HG03571 (cell line): ENCODE measurements at regions not wholly inside any gene's neighbourhood (a gene's known extent, or its start where the extent isn't known, plus 50 kb on each side); places are given as distances from the start of the nearest gene placed in this dataset.
"Not testable (repeated sequence)": the region's sequence is repeated elsewhere in the genome, so short reads cannot be mapped to it uniquely, and the experiment has no call there.

Experiments used
- ATAC-seq: cut with Tn5 transposase; IDR thresholded peaks from one replicate; pipeline ENCODE4 v1.9.1; 2021; ENCODE audit not compliant: unreplicated experiment

DNA sequence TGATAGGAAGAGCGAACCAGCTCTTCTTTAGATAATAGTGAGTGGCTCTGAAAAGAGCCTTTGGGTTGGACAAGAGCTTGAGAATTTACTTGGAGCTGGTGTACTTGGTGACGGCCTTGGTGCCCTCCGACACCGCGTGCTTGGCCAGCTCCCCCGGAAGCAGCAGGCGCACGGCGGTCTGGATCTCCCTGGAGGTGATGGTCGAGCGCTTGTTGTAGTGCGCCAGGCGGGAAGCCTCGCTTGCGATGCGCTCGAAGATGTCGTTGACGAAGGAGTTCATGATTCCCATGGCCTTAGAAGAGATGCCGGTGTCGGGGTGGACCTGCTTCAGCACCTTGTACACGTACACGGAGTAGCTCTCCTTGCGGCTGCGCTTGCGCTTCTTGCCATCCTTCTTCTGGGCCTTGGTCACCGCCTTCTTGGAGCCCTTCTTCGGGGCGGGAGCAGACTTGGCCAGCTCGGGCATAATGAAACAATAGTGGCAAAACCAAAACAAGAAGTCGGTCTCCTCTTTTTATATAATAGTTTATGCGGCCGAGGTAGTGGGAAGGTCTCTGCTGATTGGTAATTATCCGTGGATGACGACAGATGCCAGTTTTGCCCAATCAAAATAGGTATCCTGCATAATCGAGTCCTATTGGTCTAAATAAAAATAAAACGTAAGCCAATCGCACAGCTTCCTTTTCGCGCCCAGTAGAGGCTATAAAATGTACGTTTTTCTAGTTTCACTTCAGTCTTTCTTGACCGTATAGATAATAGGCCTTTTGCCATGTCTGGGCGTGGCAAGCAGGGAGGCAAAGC lies 104.6 kb downstream of the OR2B2 start:
- ATAC-seq = peak; percentile 61

DNA sequence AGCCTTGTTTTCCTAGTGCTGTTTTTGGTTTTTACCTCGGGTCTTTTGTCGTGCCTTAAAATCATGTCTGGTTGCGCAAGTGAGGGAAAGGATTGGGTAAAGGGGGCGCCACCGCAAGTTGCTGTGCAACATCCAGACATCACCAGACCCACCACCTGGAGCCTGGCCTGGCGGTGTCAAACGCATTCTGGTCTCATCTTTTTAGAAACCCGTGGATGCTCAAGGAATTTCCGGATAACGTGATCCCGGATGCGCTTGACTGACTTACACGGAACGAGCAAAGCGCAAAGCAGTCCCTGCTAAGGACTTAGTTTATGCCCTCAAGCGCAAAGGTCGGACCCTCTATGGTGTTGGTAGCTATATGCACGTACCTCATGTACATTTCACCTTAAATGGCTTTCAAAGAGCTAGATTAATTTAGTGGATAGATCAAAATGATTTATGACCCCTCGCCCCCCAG lies 105.2 kb downstream of the OR2B2 start:
- no peak for ATAC-seq

DNA sequence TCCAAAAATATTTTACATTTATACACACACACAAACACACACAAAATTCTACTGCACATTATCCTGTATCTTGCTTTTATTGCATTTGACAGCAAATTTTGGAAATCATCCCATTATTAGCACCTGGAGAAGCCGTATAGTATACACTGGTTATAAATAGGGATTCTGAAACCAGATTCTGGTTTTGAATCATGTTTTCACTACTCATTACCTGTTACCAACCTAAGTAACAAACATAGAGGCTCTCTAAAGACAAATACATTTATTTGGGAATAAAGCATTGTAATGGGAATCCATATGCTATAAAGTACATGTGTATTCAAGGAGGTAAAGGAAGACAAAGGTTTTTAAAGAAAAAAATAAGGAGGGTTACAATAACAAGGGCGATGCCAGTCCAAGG lies 106.8 kb downstream of the OR2B2 start:
- no peak for ATAC-seq

DNA sequence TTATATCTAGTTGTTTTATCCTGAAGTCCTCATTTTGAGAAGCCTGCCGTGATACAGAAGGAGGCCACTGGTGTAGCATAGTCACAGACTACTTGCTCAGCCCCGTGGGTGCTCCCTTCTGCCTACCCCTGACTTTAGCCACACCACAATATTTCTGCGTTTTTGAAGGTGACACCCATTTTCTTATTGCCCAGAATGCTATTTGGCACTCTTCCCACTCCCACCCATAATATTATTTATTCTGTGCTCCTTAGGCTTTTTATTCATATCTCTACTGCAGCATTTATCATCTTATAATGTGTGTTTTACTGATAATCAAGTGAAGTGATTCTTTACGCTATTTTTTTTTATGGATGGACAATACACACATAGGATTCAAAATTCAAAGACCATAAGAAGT lies 107.3 kb downstream of the OR2B2 start:
- no peak for ATAC-seq

DNA sequence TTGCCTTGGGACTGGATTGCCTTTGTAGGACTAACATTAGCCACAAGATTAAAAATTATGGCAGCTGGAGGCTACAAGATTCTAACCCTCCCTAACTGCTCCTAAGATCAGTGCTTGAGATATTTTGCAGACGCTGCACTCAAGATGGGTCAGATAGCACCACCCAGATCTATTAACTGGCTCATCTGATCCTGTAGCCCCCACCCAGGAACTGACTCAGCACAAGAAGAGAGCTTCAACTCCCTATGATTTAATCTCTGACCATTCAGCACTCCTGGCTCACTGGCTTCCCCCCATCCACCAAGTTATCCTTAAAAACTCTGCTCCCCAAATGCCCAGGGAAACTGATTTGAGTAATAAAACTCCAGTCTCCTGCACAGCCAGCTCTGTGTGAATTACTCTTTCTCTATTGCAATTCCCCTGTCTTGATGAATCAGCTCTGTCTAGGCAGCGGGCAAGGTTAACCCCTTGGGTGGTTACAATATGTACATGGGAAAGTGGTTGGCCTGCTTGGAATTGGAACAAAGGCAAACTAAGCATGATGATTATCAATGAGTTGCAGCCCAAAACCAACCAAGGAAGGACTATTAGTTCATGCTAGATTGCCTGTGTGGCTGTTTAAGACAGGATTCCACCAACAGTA lies 111.3 kb downstream of the OR2B2 start:
- no peak for ATAC-seq

DNA sequence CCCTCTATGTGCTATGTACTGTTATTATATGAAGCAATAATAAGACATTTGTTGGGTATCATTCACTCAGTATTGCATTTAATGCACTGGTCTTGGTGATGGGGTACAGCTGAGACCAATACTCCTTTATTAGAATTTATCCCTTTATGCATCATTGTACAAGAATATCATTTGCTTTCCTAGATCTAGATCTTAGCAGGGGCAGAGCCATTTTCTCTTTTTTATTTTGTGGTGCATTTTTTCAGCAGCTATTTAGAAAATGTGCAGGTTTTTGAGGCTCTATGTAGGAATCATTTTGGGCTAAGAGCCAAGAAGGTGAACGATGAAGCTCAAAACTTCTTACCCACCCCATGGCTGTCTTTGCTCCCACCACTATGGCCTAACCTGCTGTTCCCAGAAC lies 114.2 kb downstream of the OR2B2 start:
- ATAC-seq = no peak

DNA sequence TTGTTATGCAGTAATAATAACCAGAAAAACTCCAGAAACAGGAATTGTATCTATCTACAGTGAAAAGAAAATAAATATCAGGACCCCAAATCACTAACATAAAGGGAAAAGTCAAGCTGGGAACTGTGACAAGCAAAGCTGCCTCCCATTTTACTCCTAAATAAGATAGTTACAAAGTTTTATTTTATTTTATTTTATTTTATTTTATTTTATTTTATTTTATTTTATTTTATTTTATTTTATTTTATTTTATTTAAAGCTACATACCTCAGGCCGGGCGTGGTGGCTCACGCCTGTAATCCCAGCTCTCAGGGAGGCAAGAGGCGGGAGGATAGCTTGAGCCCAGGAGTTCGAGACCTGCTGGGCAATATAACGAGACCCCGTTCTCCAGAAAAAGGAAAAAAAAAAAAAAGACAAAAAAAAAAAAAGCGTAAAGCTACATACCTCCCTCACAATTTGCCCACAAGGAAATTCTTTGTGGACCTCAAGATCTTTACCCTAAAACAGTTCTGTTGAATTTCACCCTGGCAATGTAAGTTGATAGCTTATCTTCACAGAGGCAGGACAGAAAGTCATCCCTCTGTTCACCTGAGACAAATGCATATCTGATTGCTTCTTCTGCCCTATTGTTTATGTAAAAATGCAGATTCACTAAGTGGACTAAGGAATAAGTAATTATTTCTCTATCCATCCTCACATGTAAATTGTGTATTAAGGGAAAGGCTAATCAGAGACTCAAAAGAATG lies 115.3 kb downstream of the OR2B2 start:
- not testable (repeated sequence) for ATAC-seq

DNA sequence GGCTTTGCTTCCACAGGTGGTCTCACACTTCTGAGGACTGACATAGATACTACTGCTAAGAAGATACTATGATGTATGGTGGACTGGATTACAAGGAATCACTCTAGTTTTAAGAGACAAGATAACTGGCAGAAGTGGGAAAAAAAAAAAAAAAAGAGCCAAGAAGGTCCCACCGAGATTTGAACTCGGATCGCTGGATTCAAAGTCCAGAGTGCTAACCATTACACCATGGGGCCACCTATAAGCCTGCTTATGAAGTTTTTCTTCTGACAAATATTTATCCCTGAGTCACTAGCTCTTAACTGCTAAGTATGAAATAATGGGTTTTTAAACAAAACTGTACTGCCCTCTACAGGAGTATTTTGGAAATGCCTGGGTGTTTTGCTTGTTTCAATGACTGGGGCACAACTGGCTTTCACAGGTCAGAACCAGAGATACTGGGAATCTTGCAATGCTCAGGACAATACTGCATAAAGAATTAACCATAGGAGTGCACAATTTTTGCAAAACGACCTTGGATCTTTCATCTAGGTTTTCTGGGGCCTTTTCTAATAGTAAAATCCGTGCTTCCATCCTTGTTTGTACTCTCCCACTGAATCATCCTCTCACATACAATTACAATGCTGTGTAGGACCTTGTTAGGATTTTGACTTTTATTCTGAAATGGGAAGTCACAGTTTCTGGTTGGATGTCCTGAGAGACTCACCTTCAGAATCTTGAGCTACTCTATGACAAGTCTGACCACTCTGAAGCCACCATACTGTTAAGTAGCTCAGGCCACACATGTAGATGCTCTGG lies 116.3 kb downstream of the OR2B2 start:
- ATAC-seq = peak; percentile 46

DNA sequence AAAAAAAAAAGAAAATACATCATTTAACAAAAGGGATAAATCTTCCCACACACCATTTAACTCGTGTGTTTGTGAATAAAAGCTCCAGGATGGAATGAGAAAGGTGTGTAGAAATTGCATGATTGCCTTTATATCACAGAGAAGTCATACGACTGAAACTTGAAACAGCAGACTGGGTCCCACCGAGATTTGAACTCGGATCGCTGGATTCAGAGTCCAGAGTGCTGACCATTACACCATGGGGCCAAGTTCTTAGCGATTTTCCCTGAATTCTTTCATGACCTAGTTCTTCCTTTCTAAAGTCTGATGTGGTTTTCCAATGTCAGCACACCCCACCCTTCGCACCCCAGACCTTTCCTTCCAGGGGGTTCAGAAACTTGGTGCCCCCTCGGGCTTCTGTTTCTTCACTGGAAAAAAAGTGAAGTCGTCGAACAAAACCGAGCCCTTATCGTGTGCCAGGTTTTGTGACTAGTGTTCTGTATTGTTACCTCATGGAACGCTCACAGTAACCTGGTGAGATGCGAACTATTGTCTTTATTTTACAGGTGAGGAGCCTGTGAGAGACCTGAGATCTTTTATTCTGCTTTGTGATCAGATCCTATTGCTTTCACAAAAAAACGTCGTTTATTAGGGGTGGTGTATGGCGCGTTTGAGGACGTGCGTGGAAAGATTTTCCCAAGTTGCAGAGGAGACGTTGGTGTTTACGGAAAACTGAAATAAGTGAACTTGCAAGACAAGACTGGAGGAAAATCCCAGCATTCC lies 120.8 kb downstream of the OR2B2 start:
- no peak for ATAC-seq

DNA sequence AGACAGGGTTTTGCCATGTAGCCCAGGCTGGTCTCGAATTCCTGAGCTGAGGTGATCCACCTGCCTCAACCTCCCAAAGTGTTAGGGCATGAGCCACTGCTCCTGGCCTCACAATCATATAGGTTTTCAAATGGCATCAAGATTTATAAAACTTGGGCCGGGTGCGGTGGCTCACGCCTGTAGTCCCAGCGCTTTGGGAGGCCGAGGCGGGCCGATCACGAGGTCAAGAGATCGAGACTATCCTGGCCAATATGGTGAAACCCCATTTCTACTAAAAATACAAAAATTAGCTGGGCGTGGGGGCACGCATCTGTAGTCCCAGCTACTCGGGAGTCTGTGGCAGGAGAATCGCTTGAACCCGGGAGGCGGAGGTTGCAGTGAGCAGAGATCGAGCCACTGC lies 123.8 kb downstream of the OR2B2 start:
- not testable (repeated sequence) for ATAC-seq

DNA sequence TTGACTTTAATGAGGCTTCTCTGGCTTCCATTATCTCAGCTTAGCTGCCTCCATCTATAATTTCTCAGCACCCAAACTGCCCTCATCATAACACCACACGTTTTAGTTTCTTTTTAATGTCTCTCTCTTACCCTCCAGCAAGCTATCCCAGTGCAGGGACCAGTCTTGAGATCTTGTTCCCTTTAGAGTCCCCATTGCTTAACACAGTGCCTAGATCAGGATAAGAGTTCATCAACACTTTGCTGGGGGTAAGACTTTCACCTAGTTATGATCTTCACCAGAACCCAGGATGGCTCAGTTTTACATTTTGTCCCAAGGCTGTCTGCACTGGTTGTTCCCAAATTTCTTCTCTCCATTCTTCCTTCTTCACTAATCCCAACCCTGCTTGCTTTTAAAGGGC lies 126.1 kb downstream of the OR2B2 start:
- ATAC-seq = no peak

DNA sequence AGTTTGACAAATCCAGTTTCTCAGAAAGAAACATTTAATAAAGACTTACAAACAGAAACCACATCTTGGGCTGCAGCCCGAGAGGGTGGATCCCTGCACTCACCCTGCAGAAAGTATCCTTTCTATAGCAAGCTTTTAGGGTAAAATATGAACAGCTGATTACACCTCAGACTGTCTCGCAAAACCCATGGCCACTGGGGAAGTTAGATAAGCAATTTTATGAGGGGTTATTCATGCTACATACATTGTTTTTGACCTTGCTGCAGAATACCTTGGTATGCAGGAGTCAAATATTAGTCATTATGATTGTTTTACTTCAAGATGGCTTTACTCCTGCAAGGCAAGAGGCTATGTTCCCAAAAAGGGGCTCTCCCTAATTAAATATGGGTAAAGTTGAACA lies 126.9 kb downstream of the OR2B2 start:
- no peak for ATAC-seq

DNA sequence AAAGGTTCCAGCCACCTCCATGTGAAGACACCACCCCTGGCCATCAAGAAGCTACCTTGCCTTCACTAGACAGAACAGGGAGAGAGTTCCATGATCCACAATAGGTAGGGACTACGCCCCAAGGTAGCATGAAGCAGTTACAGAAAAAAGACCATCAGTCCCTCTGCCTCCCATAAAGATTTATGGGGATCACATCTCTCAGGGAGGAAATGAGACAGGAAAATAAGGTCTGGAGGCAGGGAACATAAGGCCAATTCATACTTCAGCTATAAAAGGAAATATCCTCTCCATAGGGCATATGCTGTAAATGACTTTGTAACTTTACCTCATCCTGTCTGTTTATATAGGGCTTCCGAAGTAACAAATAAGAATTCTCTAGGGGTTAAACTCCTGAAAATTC lies 129.4 kb downstream of the OR2B2 start:
- no peak for ATAC-seq

DNA sequence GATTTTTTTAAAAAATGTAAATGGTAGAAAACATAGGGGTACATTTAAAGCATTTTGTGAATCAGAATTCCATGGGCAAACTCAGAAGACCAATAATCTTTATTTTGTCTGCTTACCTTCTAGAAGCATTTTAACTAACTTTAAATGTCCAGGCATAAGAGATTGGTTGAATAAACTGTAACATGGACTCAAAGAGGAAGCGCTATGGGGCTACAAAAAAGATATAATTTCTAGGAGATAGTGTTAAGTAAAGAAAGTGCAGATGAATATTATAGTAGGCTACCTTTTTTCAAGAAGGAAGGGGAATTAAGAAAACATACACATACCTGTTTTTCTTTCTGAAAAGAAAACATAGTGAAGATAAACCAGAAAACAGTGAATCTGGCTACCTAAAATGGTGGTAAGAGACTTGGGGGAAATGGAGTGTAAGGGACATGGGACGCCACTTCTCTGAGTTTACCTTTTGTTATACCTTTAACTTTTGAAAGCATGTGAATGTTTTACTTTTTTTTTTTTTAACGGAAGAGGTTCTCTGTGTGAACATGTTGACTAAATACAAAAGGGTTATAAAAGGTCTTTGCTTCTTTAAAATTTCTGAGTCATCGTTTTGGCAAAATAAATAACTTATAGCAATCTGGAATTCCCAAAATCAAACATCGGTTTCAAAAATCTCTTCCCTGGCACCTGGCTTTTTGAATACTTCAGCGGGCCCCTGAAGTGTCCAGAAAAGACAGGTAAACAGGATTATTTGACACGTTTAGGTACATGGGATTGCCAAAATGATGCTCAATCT lies 133.4 kb downstream of the OR2B2 start:
- ATAC-seq = no peak

DNA sequence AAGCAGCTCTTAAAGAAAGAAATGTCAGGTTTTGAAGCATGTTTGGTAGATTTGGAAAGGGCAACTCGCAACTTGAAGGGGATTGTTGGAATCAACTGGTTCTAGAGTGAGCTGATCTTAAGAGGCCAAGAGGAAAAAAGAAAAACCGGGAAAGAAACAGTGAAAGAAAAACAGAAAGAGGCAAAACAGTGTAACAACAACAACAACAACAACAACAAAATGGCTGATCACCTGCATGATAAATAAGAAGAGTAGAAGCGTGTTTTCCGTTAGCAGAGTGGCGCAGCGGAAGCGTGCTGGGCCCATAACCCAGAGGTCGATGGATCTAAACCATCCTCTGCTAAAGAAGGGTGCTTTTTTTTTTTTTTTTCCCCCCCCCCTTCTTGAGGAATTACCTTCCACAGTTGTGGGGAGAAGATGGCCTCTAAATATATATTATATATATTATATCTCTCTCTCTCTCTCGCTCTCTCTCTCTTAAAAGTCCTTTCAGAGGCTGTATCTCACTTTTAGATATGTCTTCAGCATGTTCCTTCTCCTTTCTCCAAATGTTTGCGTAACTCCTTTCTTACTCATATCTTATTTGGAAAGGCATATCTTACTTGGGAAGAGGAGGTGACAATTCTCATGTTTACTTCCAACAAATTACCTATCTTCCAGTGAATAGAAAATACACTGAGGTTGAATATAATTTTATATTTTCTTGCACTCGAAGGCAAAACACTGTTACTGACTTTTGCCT lies 134.4 kb downstream of the OR2B2 start:
- no peak for ATAC-seq

DNA sequence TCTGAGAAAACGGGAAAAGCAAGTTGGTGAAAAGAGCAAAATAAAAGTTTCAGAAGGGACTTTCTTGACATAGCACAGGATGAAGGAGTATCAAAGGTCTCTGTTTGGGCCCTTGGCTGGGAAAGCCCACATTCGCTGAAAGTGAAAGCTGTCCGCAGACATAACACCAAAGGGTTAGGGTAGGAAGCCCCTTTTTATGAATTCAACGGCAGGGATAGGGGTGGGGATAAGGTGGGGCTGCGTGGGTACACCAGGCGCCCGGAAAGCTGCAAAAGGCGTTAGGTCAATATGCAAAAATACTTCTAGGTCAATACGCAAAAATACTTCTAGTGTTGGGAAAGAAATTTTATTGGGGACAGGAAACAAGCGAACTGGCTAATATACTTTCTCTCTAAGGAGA lies 135.1 kb downstream of the OR2B2 start:
- no peak for ATAC-seq

DNA sequence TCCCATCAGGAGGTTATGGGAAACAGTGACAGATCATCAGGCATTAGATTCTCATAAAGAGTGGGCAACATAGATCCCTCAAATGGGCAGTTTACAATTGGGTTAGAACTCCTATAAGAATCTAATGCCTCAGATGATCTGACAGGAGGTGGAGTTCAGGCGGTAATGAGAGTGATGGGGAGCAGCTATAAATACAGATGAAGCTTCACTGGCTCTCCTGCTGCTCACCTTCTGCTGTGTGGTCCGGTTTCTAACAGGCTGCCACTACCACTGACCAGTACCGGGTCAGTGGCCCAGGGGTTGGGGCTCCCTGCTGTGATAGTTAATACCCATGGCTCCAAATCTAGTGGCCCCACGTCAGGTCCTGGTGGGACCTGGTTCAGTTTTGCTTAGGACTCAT lies 135.7 kb downstream of the OR2B2 start:
- ATAC-seq = no peak

DNA sequence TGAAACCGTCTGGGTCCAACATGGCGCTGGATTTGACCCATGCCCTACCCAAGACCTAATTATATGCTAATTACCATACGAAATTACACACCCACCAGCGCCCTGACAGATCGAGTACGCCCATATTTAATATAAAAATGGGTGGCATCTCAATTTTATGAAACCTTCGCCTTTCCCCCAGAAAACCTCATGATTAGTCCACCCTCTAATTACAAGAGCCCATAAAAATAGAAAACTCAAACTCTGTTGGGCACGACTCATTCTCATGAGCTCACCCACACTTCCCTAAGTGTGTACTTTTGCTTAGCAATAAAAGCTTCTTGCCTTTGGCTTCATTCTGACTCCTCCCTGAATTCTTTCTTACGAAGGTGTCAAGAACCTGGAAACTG lies 136.4 kb downstream of the OR2B2 start:
- no peak for ATAC-seq
